Activated effector memory CD4-positive, alpha-beta T cell treated with anti-CD3 and anti-CD28 coated beads, Interleukin-2, amount 50 U/mL, for 16 hours (primary cell): ENCODE measurements at regions not wholly inside any gene's neighbourhood (a gene's known extent, or its start where the extent isn't known, plus 50 kb on each side); places are given as distances from the start of the nearest gene placed in this dataset.

Experiments
- DNase-seq: peaks from one replicate; pipeline ENCODE4 v3.0.0-alpha.2; 2020

- DNase-seq, result peak; percentile 65
Measured at GRCh38 chr5:142507531-142508372, 178.1 kb downstream of the FGF1 start.

GRCh38 chr5:142506756-142507155 lies 179.1 kb downstream of the FGF1 start:
- no peak for DNase-seq

- DNase-seq, result no peak
Measured at GRCh38 chr5:142506046-142506445, 179.8 kb downstream of the FGF1 start.

GRCh38 chr5:142501890-142502289 lies 177.1 kb upstream of the SPRY4 start:
- no peak for DNase-seq

- DNase-seq, result no peak
Measured at GRCh38 chr5:142500227-142500905, 175.5 kb upstream of the SPRY4 start.

- DNase-seq, result no peak
Measured at GRCh38 chr5:142499591-142500226, 174.9 kb upstream of the SPRY4 start.

- no peak for DNase-seq
Measured at GRCh38 chr5:142498298-142498697, 173.5 kb upstream of the SPRY4 start.

GRCh38 chr5:142495531-142495930 lies 170.7 kb upstream of the SPRY4 start:
- DNase-seq, result no peak

- no peak for DNase-seq
Measured at GRCh38 chr5:142493875-142494518, 169.2 kb upstream of the SPRY4 start.

GRCh38 chr5:142492781-142493281 lies 168.0 kb upstream of the SPRY4 start:
- no peak for DNase-seq

GRCh38 chr5:142491679-142492078 lies 166.9 kb upstream of the SPRY4 start:
- no peak for DNase-seq

- DNase-seq, result no peak
Measured at GRCh38 chr5:142491270-142491669, 166.4 kb upstream of the SPRY4 start.

- no peak for DNase-seq
Measured at GRCh38 chr5:142486581-142486980, 161.8 kb upstream of the SPRY4 start.

GRCh38 chr5:142486020-142486419 lies 161.2 kb upstream of the SPRY4 start:
- DNase-seq, result no peak

GRCh38 chr5:142484821-142485387 lies 160.1 kb upstream of the SPRY4 start:
- DNase-seq, result no peak

- no peak for DNase-seq
Measured at GRCh38 chr5:142482207-142482606, 157.4 kb upstream of the SPRY4 start.

- no peak for DNase-seq
Measured at GRCh38 chr5:142481410-142481809, 156.6 kb upstream of the SPRY4 start.

GRCh38 chr5:142479854-142480519 lies 155.2 kb upstream of the SPRY4 start:
- no peak for DNase-seq

GRCh38 chr5:142479150-142479549 lies 154.3 kb upstream of the SPRY4 start:
- DNase-seq, result no peak

- DNase-seq, result no peak
Measured at GRCh38 chr5:142478113-142478512, 153.3 kb upstream of the SPRY4 start.

GRCh38 chr5:142475102-142475513 lies 150.3 kb upstream of the SPRY4 start:
- no peak for DNase-seq

- no peak for DNase-seq
Measured at GRCh38 chr5:142474431-142475094, 149.7 kb upstream of the SPRY4 start.
